Cardiac muscle cell (in vitro differentiated cells and primary cell): ENCODE measurements at regions not wholly inside any gene's neighbourhood (a gene's known extent, or its start where the extent isn't known, plus 50 kb on each side); places are given as distances from the start of the nearest gene placed in this dataset.

Experiments used
- DNase-seq, 2 donors: peaks; one replicate each; pipeline versions ENCODE4 v3.0.0 to v3.0.0-alpha.2; 2010 to 2017; ENCODE audit warnings: low read depth in 1 of 2, low spot score in 1 of 2
- H3K27ac ChIP-seq: fragments of 200-600 bp; sonication (generic); 2 replicates; pipeline ENCODE4 v1.5.1; 2016
- H3K27me3 ChIP-seq: fragments of 200-600 bp; sonication (generic); 2 replicates; pipeline ENCODE4 v1.6.0; 2016; ENCODE audit warnings: control low read depth
- H3K36me3 ChIP-seq: fragments of 200-600 bp; sonication (generic); 2 replicates; pipeline ENCODE4 v1.5.1; 2016; ENCODE audit warnings: control low read depth
- H3K4me1 ChIP-seq: fragments of 200-600 bp; sonication (generic); 2 replicates; pipeline ENCODE4 v1.8.1; 2017; ENCODE audit warnings: low read depth, mild to moderate bottlenecking, mixed run types
- H3K4me3 ChIP-seq: fragments of 200-600 bp; sonication (generic); 2 replicates; pipeline ENCODE4 v1.5.1; 2016; ENCODE audit warnings: mild to moderate bottlenecking
- H3K9me3 ChIP-seq: fragments of 200-600 bp; sonication (generic); 2 replicates; pipeline ENCODE4 v1.5.1; 2017; ENCODE audit warnings: low read depth, mild to moderate bottlenecking, control low read depth
- CTCF ChIP-seq: IDR thresholded peaks from 2 replicates; pipeline ENCODE4 v1.5.1; 2012; ENCODE audit warnings: low read depth, mild to moderate bottlenecking, low read length

GRCh38 chr3:190229632-190230424 lies 92.4 kb downstream of the CLDN1 start:
- Histone ChIP-seq H3K27me3 (no peaks in the 10 kb centered on the region), H3K4me1 (no peaks in the 10 kb centered on the region), H3K27ac (no peak overlapping the region), H3K36me3 (no peaks in the 10 kb centered on the region), H3K9me3 (no peaks in the 10 kb centered on the region), H3K4me3 (no peak overlapping the region)
- no peak for TF ChIP-seq CTCF
- DNase-seq, result no peak

DNA sequence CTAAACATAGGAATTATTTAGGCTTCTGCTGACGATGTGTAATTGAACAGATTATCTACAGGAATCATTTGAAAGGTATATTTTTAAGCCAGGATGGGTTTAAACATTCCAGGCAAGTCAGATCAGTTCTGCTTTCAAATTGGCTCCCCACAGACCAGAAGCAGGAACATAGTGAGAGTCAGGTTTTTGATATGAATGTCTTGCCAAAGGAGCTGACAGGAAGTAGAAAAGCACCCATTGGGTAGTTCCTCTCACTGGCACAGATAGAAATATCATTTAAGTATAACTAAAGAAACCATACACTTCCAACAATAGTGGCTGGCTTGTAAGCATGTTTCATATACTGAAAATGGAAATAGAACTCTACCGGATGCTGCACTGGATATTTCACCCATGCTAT lies 95.2 kb downstream of the CLDN1 start:
- no peak overlapping the region for H3K27ac ChIP-seq
- no peak for DNase-seq
- no peak for TF ChIP-seq CTCF
- no peak overlapping the region for H3K4me3 ChIP-seq
- H3K27me3 ChIP-seq, result no peaks in the 10 kb centered on the region
- no peaks in the 10 kb centered on the region for H3K9me3 ChIP-seq
- H3K36me3 ChIP-seq, result no peaks in the 10 kb centered on the region
- H3K4me1 ChIP-seq, result no peaks in the 10 kb centered on the region

- TF ChIP-seq CTCF, result peak; percentile 40
- peak; percentile 25 to 41 for DNase-seq
These were observed 97.2 kb downstream of the CLDN1 start for GRCh38 chr3:190224863-190225692.

DNA sequence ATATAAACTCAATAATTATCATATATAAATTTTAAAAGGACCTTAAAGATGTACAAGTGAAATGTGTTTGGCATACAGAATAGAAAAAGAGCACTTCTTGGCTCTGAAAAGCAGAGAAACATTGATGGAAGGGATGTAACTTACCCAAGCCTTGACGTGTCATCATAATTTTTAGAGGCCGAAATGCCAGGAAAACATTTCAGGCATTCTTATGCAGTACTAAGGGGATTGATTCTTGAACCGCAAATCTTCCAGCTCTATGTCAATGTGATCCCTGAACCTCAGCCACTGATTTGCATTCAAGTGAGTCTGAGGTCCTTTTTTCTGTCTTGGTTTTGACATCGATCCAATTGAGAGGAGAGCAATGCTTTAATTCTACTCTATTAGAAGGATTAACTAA lies 97.8 kb downstream of the CLDN1 start:
- Histone ChIP-seq H3K9me3 (no peaks in the 10 kb centered on the region), H3K4me1 (no peaks in the 10 kb centered on the region), H3K27me3 (no peaks in the 10 kb centered on the region), H3K27ac (no peak overlapping the region), H3K4me3 (no peak overlapping the region), H3K36me3 (no peaks in the 10 kb centered on the region)
- no peak for DNase-seq
- no peak for TF ChIP-seq CTCF

More at GRCh38 chr3:190224863-190225692, 97.2 kb downstream of the CLDN1 start:
- Histone ChIP-seq H3K36me3 (no peaks in the 10 kb centered on the region), H3K27me3 (no peaks in the 10 kb centered on the region), H3K27ac (no peak overlapping the region), H3K4me1 (no peaks in the 10 kb centered on the region), H3K9me3 (no peaks in the 10 kb centered on the region), H3K4me3 (no peak overlapping the region)

DNA sequence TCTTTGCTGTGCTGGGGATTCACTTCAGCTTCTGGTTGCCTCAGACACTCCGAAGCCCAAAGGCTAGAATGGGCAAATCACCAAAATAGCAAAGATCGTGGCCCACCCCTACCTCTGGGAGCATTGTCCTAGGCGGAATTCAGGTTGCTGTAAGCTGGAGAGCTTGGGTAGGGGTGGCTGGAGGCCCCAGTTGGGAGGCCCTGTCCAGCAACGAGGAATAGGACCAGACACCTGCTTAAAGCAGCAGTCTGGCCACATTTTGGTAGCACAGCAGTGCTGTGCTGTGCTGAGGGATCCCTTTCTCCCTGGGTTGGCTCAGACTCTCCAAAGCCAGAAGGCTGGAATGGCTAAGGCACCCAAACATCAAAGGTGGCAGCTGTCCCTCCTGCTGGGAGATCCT lies 99.3 kb downstream of the CLDN1 start:
- TF ChIP-seq CTCF, result no peak
- no peak overlapping the region for H3K27ac ChIP-seq
- no peak for DNase-seq
- no peaks in the 10 kb centered on the region for H3K9me3 ChIP-seq
- H3K4me3 ChIP-seq, result no peak overlapping the region
- no peaks in the 10 kb centered on the region for H3K27me3 ChIP-seq
- H3K4me1 ChIP-seq, result no peaks in the 10 kb centered on the region
- no peaks in the 10 kb centered on the region for H3K36me3 ChIP-seq
